Stimulated activated CD8-positive, alpha-beta memory T cell treated with anti-CD3 and anti-CD28 coated beads, Interleukin-12 subunit alpha, Interleukin-12 subunit beta, amount 100 ng/mL, for 24 hours (primary cell): ENCODE measurements at regions not wholly inside any gene's neighbourhood (a gene's known extent, or its start where the extent isn't known, plus 50 kb on each side); places are given as distances from the start of the nearest gene placed in this dataset.
"Not testable (repeated sequence)": the region's sequence is repeated elsewhere in the genome, so short reads cannot be mapped to it uniquely, and the experiment has no call there.

Experiments
- DNase-seq: peaks from one replicate; pipeline ENCODE4 v3.0.0-alpha.2; 2020; ENCODE audit errors: extremely low read depth

- DNase-seq = not testable (repeated sequence)
These were observed 51.7 kb downstream of the PPIAL4C start for GRCh38 chr1:149635290-149635899.

- DNase-seq = peak; percentile 77
These were observed 52.9 kb downstream of the PPIAL4C start for GRCh38 chr1:149636286-149637122.

- DNase-seq = not testable (repeated sequence)
These were observed 54.8 kb downstream of the PPIAL4C start for GRCh38 chr1:149638481-149638880.

- not testable (repeated sequence) for DNase-seq
These were observed 55.4 kb downstream of the PPIAL4C start for GRCh38 chr1:149638901-149639658.

- not testable (repeated sequence) for DNase-seq
These were observed 57.5 kb downstream of the PPIAL4C start for GRCh38 chr1:149641179-149641578.

- not testable (repeated sequence) for DNase-seq
These were observed 61.2 kb downstream of the PPIAL4C start for GRCh38 chr1:149644818-149645217.

- not testable (repeated sequence) for DNase-seq
These were observed 62.8 kb downstream of the PPIAL4C start for GRCh38 chr1:149646360-149647017.

- DNase-seq = not testable (repeated sequence)
These were observed 63.3 kb downstream of the PPIAL4C start for GRCh38 chr1:149647018-149647373.

- not testable (repeated sequence) for DNase-seq
These were observed 74.1 kb downstream of the PPIAL4C start for GRCh38 chr1:149657750-149658149.

GRCh38 chr1:149658175-149658574, 74.5 kb downstream of the PPIAL4C start:
- not testable (repeated sequence) for DNase-seq

- not testable (repeated sequence) for DNase-seq
These were observed 81.0 kb downstream of the PPIAL4C start for GRCh38 chr1:149664624-149665023.

- DNase-seq = not testable (repeated sequence)
These were observed 81.4 kb downstream of the PPIAL4C start for GRCh38 chr1:149665033-149665432.

- DNase-seq = not testable (repeated sequence)
These were observed 81.9 kb downstream of the PPIAL4C start for GRCh38 chr1:149665528-149665927.

- not testable (repeated sequence) for DNase-seq
These were observed 89.7 kb downstream of the PPIAL4C start for GRCh38 chr1:149673231-149673909.

GRCh38 chr1:149674921-149675320, 91.3 kb downstream of the PPIAL4C start:
- not testable (repeated sequence) for DNase-seq

- not testable (repeated sequence) for DNase-seq
These were observed 93.7 kb downstream of the PPIAL4C start for GRCh38 chr1:149677359-149677758.

GRCh38 chr1:149686593-149687238, 95.8 kb upstream of the FCGR1A start:
- not testable (repeated sequence) for DNase-seq

GRCh38 chr1:149691399-149691798, 91.1 kb upstream of the FCGR1A start:
- not testable (repeated sequence) for DNase-seq

GRCh38 chr1:149692804-149693539, 89.5 kb upstream of the FCGR1A start:
- DNase-seq = not testable (repeated sequence)

GRCh38 chr1:149695066-149695465, 87.4 kb upstream of the FCGR1A start:
- not testable (repeated sequence) for DNase-seq
